BJ (cell line): ENCODE measurements at regions not wholly inside any gene's neighbourhood (a gene's known extent, or its start where the extent isn't known, plus 50 kb on each side); places are given as distances from the start of the nearest gene placed in this dataset.

Experiments used
- CTCF ChIA-PET: fragments of 350-600 bp; formaldehyde crosslinking; extraction: SDS; loops from one replicate; lab custom pipeline; 2021; ENCODE audit warnings: antibody characterized with exemption, inconsistent platforms; lab: Yijun Ruan, JAX
- POLR2A ChIA-PET: fragments of 300-600 bp; sonication (Branson Sonifier 250); formaldehyde crosslinking; extraction: SDS; loops from one replicate; lab custom pipeline; 2021; ENCODE audit warnings: antibody characterized with exemption; lab: Charles Lee
- DNase-seq: peaks from one replicate; pipeline ENCODE4 v3.0.0-alpha.2; 2011; ENCODE audit warnings: low read depth
- H3K27me3 ChIP-seq: 2 replicates; pipeline ENCODE4 v1.6.0; 2011; ENCODE audit warnings: low read length; ENCODE audit not compliant: control insufficient read depth, insufficient read depth
- H3K36me3 ChIP-seq: 2 replicates; pipeline ENCODE4 v1.5.1; 2011; ENCODE audit warnings: low read length; ENCODE audit not compliant: control insufficient read depth, insufficient read depth
- H3K4me3 ChIP-seq: 2 replicates; pipeline ENCODE4 v1.5.1; 2011; ENCODE audit warnings: low read depth, mild to moderate bottlenecking, control low read depth, low read length
- TF ChIP-seq, protein P1 (sequence below): IDR thresholded peaks from 2 replicates; pipeline ENCODE4 v1.5.1; 2011; ENCODE audit warnings: low read depth, mild to moderate bottlenecking, control low read depth, inconsistent platforms, low read length, moderate library complexity; ENCODE audit not compliant: insufficient read depth

DNA sequence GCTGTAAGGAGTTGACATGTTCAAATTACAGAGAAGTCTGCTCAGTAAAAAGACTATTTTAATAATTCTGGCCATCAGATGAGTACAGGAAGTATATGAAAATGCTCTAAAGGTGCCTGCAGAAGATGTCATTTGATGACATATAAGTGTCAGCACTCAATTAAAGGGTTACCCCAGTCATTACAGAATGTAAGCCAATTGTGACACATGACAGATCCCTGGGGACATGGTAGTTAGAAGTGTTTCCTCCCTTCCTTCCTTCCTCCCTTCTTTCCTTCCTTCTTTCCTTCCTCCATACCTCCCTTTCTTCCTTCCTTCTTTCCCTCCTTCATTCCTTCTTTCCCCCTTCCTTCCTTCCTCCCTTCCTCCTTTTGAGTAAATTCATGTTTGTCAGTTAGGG, 453.0 kb downstream of the RAPGEF2 start:
- CTCF ChIA-PET: no interaction called here
- POLR2A ChIA-PET: no interaction called here
- TF ChIP-seq, protein P1, sequence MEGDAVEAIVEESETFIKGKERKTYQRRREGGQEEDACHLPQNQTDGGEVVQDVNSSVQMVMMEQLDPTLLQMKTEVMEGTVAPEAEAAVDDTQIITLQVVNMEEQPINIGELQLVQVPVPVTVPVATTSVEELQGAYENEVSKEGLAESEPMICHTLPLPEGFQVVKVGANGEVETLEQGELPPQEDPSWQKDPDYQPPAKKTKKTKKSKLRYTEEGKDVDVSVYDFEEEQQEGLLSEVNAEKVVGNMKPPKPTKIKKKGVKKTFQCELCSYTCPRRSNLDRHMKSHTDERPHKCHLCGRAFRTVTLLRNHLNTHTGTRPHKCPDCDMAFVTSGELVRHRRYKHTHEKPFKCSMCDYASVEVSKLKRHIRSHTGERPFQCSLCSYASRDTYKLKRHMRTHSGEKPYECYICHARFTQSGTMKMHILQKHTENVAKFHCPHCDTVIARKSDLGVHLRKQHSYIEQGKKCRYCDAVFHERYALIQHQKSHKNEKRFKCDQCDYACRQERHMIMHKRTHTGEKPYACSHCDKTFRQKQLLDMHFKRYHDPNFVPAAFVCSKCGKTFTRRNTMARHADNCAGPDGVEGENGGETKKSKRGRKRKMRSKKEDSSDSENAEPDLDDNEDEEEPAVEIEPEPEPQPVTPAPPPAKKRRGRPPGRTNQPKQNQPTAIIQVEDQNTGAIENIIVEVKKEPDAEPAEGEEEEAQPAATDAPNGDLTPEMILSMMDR: no peak
- Histone ChIP-seq H3K36me3 (no peaks in the 10 kb centered on the region), H3K27me3 (no peaks in the 10 kb centered on the region), H3K4me3 (no peak overlapping the region)
- DNase-seq: no peak

DNA sequence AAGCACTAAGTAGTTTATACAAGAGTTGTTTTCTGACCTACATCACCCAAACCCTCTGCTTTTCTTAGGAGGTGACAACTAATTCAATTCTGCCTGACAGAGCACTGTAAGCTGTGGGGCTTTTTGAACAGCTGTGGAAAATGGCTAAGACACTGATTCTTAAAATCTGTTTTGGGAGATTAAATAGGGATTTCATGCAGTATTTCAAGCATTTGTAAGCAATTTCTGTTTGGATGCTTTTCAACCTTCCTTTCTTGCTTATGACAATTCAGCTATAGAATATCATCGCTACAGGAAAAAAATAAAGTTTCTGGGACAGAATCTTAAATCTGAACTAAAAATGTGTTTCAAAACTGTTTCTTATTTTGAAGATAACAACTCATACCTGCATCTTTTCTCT, 459.5 kb downstream of the RAPGEF2 start:
- Histone ChIP-seq H3K4me3 (no peak overlapping the region), H3K27me3 (no peaks in the 10 kb centered on the region), H3K36me3 (no peaks in the 10 kb centered on the region)
- CTCF ChIA-PET: no interaction called here
- POLR2A ChIA-PET: no interaction called here
- DNase-seq: no peak
- TF ChIP-seq, protein P1: no peak

DNA sequence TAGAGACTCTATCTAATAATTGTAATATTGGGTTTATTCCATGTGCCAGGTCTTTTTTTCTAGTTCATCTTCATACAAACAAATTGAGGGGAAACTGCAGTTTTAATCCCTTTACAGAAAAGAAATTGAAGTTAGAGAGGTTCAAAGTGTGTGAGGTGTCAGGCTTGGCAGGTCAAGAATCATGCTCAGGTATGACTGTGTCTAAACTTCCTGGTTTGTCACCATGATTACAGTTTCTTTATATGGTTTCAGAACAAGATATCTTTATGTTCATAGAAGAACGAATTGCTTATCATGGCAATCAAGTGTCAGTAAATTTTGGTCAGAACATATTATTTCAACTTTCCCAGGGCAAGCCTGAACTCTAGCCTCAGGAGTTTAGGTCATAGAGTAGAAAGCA, 460.4 kb downstream of the RAPGEF2 start:
- DNase-seq: no peak
- TF ChIP-seq, protein P1: no peak
- no peak overlapping the region for H3K4me3 ChIP-seq
- POLR2A ChIA-PET: no interaction called here
- no peaks in the 10 kb centered on the region for H3K36me3 ChIP-seq
- no peaks in the 10 kb centered on the region for H3K27me3 ChIP-seq
- CTCF ChIA-PET: no interaction called here

GRCh38 chr4:159564615-159565014, 461.7 kb downstream of the RAPGEF2 start:
- Histone ChIP-seq H3K36me3 (no peaks in the 10 kb centered on the region), H3K27me3 (no peaks in the 10 kb centered on the region), H3K4me3 (no peak overlapping the region)
- TF ChIP-seq, protein P1: no peak
- DNase-seq: no peak
- ChIA-PET POLR2A (no interaction called here), CTCF (interaction anchor here (0.6 kb wide), 1 partner anchor 29 kb away, joined by 3 read pairs; no protein-coding TSS in a partner anchor)

GRCh38 chr4:159566786-159567185, 463.9 kb downstream of the RAPGEF2 start:
- H3K27me3 ChIP-seq: no peaks in the 10 kb centered on the region
- no peak for DNase-seq
- ChIA-PET POLR2A (no interaction called here), CTCF (no interaction called here)
- no peak overlapping the region for H3K4me3 ChIP-seq
- H3K36me3 ChIP-seq: no peaks in the 10 kb centered on the region
- TF ChIP-seq, protein P1: no peak
